ENCODE measurements at regions not wholly inside any gene's neighbourhood (a gene's known extent, or its start where the extent isn't known, plus 50 kb on each side); places are given as distances from the start of the nearest gene placed in this dataset.

DNA sequence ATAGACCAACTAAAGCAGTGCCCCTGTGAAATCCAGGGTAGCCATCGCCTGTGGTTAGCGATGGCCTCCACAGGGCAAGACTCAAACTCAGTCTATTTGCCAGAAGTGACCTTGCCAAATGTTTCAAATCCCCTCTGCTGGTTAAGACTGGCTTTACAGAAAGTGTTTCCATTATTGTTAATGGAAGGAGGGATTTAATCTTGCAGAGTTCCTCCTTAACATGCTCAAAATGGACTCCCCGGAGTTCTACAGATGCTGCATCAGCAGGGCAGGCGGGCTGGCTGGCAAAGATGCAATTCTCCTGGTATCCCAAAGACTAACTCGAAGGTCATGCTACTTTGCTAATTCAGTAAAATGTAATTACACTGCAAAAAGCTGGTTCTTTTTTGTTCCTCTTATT is 313.0 kb upstream of the SLC7A11 start:
- DNase-seq = no peak

DNA sequence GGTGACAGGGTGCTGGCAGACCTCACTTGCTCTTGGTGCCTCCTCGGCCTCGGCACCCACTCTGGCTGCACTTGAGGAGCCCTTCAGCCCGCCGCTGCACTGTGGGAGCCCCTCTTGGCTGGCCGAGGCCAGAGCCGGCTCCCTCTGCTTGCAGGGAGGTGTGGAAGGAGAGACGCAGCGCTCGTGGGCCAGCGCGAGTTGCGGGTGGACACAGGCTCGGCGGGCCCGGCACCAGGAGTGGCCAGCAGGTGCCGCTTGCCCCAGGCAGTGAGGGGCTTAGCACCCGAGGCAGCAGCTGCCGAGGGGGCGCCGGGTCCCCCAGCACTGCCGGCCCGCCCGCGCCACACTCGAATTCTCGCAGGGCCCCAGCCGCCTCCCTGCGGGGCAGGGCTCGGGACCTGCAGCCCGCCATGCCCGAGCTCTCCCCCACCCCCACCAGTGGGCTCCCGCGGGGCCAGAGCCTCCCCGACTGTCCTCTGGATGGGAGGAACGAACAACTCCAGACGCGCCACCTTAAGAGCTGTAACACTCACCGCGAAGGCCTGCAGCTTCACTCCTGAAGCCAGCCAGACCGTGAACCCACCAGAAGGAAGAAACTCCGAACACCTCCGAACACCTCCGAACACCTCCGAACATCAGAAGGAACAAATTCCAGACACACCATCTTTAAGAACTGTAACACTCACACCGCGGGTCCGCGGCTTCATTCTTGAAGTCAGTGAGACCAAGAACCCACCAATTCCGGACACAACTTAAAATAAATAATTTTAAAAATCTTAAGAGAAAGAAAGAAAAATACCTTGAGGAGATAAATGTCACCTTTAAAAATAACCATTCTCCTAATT is 311.1 kb upstream of the SLC7A11 start:
- DNase-seq = no peak

DNA sequence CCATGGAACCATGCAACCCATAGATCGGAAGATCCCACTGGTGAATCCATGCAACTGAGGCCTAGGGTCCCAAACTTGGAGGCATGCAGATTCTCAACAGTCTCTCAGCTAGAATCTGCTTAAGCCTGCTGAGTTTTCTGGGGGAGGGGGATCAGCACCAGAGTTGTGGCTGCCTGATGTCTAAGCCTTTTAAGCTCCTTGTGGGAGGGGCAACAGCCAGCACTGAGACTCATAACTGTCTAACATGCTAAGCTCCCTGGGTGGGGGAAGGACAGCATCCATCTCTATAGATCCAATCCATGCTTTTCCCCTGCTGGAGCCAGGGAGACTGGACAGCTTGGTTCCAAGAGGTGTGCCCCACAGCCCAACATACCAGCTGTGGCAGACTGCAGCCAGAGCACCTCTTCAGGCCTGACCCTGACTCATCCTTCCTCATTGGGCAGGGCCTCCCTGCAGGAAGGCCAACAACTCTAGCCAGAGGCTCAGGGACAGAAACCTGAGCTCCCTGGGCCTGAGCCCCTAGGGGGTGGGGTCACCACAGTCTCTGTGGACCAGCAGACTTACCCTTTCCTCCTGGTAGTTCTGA is 300.1 kb upstream of the SLC7A11 start:
- DNase-seq = no peak

DNA sequence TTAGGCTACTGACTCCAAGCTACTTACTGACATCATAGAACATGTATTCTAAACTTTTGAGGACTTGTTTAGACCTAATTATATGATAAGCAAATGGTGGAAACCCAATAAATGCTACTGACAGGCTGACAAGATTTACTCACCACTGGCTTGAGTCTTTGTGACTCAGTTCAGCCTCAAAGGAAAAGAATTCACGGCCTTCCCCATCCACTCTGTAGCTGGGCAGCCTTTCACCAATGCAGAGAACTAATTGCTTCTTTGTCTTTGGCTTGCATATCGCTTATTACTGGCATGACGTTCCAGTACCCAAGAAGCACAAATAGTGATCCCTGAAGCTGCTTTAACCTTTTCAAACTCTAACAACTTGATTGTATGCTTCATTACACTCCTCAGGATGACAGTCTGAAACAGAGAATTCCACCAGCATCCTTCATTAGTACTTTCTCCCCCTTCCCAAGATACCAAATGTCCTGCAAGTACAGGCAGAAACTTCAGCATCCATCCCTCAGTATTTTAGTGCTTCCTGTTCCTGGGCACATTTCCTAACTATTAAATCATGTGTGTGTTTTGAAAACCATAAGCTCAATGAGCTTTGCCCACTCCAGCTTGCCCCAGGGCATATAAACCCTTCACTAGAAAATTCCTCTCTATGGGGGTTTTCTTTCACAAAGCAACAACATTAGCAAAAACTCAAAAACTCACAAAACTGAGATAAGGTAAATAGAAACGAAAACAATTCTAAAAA is 298.1 kb upstream of the SLC7A11 start:
- DNase-seq = no peak

DNA sequence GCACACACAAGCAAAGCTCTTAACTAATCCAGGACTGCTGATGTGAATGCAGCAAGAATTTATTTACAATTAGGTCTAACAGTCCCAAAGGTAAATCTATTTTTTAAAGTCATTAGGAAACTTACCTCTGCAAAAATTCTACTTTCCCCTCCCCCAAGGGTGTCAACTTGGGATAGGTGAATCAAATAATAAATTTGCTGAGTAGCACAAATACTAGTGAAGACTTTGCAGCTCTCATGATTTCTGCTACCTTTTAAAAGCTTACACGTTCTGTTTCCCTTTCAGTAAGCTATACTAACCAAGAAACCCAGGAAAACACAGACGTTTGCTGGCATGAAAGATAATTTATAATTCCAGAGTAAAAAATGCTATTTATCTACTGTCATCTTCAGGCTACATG is 296.6 kb upstream of the SLC7A11 start:
- DNase-seq = no peak

DNA sequence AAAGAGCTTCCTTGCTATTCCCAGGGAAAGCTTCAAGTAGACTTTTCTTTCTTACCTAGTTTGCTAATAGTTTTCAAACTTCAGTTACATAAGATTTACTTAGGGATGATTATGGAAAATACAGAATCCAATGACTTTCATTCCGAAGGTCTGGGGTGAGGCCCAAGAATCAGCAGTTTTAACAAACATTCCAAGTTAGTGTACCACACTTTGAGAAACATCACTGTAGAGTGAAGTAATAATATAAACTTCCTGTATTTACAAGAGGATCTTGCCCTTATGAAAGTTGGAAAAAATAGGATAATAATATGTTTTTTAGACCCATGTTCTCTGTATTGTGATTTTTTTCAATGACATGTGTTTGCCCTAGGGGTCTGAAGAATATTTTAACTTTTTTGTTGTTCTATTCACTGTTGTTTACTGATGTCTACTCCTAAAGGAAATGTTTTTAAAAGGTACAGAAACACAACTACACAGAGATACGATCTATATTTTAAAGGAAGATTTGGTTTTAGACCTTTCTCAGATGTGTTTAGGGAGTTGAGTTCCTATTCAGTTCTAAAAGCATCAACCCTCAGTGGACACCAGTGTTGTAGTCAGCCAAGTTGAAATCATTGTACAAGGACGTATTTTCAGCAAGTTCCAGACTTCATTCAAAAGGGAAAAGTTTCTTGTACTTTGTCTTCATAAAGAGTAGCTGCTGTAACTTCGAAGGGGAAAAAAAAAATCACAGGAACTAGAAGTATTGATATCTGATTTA is 295.8 kb upstream of the SLC7A11 start:
- no peak for DNase-seq

DNA sequence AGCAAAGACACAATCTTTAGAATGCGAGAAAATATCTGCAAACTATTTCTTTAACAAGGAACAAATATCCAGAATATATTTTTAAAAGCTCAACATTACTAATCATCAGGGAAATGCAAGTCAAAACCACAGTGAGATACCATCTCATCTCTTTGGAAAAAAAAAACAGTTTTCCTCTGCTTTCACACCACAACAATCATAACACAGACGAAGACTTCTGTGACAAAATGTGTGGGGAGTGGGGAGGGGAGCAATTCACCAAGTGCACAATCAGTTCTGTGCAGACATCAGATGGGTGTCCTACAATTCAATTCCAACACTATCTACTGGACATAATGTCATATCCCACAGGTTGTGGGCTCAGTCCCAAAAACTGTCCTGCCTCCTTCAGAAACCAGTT is 293.2 kb upstream of the SLC7A11 start:
- no peak for DNase-seq

DNA sequence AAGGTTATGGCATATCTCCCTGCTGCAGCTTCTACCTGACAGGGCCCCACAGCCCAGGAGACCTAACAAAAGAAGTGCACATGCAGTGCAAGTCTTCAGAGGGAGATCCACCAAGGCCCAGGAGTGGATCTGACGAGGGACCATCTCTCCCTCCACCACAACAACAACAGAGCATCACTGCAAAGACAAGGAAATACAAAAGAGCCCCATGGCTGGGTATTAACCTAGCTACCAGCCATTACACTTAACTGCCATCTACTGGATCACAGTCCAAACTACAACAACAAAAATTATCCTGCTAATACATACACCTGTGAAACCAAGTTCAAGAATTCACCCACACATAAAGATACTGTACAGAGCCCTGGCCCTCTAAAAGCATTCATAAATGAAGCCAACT is 280.2 kb upstream of the SLC7A11 start:
- DNase-seq = no peak

DNA sequence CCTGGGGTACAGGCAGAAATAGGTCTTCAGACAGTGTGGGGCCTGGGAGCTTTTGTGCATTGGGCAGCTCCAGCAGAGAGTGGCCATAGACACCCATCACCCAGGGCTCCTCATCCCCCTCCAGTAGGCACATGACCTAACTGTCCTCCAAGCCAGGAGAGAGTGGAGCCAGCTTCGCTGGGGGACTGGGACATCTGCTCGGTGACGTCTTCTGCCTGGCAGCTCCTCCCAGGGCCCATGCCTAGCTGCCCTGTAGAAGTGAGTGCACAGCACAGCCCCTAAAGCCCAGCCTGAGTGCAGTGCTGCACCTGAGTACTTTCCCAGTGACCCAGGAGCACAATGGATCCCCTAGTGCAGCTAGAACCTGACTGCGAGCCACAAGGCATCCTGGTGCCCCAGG is 279.7 kb upstream of the SLC7A11 start:
- DNase-seq = no peak

DNA sequence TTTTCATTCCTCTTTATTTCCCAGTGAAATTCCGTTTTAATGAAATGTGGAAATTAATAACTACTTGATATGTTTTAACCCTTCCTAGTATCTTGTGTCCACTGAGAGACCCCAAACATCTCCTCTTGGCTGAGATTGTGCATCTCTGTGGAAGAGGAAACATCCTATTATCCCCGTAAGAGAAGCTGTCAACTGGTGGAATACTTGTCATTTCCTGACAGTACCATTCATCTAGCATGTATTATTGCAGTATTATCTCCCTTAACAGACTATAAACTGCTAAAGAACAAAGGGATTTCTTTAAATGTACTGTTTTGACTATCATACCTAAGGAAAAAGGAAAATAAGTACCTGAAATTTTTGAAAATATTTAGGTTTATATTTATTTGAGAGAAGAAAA is 277.3 kb upstream of the SLC7A11 start:
- no peak for DNase-seq

DNA sequence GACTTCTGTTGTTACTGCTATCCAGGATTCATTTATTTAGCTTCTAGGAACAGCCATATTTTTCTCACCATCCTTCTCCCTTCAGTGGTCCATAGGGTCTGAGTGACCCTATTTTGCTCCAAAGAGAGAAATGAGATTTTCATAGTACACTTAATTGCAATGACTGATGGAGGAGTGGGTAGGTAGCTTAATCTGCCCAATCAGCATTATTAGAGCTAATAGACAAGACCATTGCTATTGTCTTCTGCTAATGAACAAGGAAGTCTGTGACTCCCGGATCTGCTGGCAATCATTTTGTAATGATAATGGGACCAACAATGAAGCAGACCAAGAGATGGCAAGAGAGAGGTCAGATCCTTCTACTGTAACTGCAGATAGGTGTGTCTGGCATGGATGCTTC is 271.4 kb upstream of the SLC7A11 start:
- DNase-seq = no peak

DNA sequence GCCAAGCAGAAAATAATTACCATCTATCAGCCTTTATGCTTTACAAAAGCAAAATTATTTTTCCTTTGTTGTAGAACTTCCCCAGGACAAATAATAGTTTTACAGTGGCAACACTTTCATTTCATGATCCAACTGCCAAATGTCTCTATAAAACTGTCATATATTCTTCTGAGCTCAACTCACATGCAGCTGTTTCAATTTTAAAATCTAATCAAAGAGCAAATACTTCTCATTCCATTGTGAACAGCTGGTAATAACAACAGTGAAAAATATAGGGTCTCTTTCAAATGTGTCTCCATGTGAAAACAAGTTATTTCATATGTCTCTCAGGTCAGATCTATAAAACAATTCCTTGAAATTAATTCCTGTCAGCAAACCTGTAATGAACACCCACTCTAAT is 270.6 kb upstream of the SLC7A11 start:
- no peak for DNase-seq

DNA sequence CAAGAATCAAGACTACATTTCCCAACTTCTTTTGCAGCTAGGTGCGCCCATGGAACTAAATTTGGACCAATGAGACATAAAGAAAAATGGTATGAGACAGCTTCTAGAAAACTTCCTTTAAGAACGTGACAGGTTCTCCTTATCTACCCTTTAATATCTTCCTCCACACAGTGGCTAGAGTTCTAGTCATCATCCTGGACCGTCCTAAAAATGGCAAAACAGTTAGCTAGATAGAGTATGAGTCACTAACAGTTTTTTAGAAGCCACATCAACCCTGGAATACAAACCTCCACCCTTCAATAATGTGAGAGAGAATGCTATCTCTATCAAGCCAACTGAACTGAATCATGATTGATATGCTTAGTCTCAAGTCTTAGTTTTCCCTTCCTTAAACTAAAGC is 267.9 kb upstream of the SLC7A11 start:
- DNase-seq = no peak

DNA sequence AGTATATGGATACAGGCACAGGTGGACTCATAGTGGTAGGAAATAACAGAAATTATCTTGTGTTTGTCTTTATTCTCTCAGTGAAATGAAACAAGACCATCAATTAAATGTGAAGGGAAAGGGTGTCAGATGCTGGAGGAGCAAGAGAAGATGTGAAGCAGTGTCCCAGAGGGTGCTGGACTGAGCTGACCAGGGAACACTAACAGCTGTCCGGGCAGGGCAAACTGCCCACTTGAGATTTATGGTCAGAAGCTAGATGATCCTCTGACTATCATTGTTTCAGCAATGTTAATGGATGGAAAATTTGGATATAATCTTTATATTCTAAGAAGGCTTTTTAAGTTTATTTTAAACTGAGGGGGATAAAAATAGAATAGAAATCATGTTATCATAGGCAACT is 267.2 kb upstream of the SLC7A11 start:
- DNase-seq = no peak

DNA sequence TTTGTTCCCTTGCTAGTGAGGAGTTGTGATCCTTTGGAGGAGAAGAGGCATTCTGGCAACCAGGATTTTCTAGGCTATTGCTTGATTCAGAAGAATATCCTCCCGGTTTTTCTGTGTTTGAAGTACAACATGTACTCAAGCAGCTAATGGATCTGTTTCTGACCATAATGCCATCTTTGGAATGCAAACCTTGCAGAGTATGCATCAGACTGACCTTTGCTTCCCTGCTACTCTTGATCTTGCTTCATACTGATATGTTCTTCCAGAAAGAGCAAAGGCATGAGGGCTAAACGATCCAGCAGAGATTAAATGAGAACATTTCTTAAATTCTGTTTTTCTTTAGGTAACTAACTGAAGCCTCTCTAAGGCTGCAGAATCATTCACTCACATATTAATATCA is 265.4 kb upstream of the SLC7A11 start:
- DNase-seq = no peak

DNA sequence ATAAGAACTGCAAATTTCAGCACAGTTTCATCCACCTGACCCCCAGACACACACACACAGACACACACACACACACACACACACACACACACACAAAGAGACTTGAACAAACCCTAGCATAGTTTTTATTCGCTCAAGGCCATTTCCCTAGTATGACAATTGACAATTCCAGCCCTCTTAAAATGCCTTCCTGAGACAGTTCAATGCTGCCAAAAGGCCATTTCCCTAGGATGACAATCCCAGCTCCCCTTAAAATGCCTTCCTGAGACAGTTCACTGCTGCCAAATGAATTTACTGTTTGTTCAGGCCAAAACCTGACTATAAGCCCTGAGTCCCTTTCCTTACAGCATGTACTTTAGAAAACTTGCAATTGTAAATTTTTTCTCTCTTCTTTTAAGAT is 259.5 kb upstream of the SLC7A11 start:
- DNase-seq = no peak

DNA sequence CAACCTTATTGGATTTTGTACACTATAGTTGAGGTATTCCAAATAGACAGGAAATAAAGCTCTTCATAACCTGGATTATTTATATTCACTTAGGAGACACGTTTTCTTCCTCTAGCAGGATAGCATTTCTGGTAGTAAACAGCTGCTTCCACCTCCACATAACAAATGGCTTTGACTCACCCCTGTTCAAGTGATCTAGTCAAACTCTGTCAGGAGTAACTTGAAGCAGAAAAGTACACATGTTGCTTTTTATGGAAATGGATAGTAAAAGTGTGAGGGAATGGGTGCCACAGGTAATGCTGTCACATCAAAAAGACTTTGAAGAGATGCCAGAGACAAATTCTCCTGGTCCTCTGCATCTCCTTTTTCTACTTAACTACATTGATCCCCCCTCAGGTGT is 258.7 kb upstream of the SLC7A11 start:
- DNase-seq = no peak

DNA sequence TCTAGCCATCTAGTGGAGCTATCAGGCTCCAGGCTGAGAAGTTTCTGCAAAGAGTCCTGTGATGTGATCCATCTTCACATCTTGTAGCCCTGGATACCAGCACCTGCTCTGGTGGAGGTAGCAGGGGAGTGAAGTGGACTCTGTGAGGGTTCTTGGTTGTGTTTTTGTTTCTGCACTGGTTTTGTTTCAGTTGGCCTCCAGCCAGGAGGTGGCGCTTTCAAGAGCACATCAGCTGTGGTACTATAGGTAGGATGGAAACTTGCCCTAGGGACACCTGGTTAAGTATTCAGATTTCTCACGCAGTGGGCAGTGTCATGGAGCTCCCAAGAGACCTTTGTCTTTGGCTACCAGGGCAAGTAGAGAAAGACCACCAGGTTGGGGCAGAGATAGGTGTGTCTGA is 257.5 kb upstream of the SLC7A11 start:
- no peak for DNase-seq

DNA sequence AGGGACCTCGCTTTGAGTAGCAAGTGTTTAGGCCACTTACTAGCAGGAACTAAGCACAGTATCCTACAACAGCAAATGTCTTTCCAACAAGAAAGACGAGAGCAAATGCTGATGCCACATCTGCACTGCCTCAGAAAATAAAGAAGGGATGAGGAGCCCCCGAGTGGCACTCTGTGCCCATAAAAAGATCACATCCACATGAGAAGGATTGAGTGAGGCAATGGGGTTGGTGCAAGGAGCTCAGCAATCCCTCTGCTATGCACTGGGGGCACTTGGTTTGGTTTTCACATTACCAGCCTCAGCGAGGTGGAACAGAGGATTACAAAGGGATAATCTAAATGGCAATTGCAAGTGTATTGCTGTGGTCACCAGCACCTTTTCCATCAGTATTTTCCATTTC is 252.8 kb upstream of the SLC7A11 start:
- DNase-seq = no peak

DNA sequence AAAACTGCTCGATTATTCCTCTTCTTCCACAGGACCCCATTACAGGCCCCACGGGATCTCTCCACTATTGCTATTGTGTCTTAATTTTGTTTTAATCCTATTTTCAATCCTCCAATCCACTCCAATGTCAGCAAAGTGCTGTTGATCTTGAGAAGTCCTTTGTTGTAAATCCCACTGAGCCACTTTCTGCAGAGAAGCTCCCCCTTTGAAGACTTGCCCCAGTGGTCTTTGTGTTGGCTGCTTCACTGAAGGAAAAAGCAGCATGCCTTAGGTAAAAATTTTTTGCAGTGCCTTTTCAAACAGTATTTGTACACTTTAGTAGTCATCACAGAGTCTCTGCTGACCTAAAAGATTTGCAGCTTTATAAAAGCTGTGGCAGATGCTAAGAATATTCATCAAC is 252.0 kb upstream of the SLC7A11 start:
- no peak for DNase-seq

DNA sequence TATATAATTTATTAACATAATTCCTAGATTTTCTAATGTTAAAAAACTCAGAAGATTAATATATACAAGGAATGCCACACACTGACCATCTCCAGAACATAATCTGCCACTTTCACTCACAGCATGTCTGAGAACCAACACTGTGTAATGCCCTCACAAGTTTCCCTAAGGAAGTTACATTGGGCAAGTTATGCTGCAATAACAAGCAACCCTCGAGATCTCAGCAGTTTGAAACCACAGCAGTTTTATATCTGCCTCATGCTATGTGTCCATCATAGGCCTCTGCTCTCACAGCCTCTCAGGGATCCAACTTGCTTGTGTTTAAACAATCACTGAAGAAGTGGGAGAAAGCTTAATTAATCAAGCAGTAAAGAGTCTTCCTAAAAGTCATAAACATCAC is 250.0 kb upstream of the SLC7A11 start:
- no peak for DNase-seq

DNA sequence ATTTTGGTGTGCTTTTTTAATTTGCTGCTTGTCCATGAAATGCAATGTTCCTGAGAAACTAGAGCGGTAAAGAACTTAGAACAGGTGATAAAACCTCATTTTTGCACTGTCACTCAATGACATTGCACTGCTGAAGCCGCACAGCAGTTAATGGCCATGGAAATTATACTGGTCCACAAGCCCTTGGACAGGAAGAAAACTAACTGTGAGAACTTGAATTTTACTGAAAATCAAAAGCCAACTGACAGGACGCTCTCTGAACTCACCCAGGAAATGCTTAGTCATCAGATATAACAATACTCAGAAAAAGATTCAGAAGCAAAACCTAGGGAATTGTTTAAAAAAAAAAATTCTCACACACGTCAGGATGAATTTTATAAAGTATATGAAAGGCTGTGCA is 246.4 kb upstream of the SLC7A11 start:
- DNase-seq = no peak

DNA sequence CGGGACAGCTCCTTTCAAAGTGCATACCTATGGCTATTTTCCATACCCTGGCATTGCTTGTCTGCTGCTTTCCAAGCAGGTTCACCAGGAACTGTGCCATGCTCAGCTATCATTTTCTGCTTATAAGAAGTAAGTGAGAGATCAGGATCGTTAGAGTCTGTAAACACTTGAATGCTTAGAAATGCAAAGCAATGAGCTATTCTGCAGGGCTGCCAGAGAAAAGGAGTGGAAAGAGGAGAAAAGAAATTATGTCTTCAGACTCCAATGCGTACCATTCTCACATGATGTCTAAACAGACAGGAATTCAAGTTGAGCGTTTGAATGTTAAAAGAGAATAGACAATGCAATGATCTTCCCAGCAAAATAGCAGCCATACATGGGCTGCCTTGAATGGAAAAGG is 245.5 kb upstream of the SLC7A11 start:
- DNase-seq = no peak

DNA sequence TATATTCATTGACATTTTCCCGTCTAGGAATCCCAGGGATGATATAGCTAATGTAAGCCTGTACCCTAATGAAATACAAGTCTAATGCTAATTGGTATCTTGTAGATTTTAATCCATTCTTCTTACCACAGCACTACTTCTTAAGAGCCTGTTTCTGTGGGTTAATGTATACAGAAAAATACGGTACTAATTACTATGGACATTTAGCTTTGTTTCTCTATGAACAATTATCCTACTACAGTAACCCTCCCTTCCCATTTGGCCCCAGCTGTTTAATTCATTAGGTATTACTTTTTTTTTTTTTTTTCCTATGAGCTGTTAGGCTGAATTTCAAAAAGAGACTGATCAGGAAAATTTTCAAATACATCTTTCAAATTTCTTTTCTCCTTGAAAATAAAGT is 245.1 kb upstream of the SLC7A11 start:
- DNase-seq = no peak

All from activated T-cell treated with anti-CD3 and anti-CD28 coated beads, Interleukin-2, amount 50 U/mL, for 48 hours (primary cell).